CD14-positive monocyte (primary cell): ENCODE measurements at regions not wholly inside any gene's neighbourhood (a gene's known extent, or its start where the extent isn't known, plus 50 kb on each side); places are given as distances from the start of the nearest gene placed in this dataset.

ENCODE experiments used
- DNase-seq, 3 donors: peaks; one replicate each; pipeline ENCODE4 v3.0.0-alpha.2; 2011 to 2022
- H2AFZ ChIP-seq: 2 replicates; pipeline ENCODE4 v1.6.0; 2012; ENCODE audit warnings: mild to moderate bottlenecking, low read depth, low read length, inconsistent platforms; ENCODE audit not compliant: insufficient read depth, poor library complexity, severe bottlenecking
- H3K27ac ChIP-seq, 2 donors: 1 replicate in 1 of 2; 2 replicates in 1 of 2; pipeline ENCODE4 v1.5.1; 2012 to 2013; ENCODE audit warnings: low read length in 2 of 2, control low read depth in 1 of 2, inconsistent platforms in 1 of 2, low read depth in 1 of 2, mild to moderate bottlenecking in 1 of 2
- H3K27me3 ChIP-seq, 2 donors: one replicate each; pipeline versions ENCODE4 v1.6.0 to v1.6.1; 2011 to 2013; ENCODE audit warnings: low read length in 2 of 2; ENCODE audit not compliant: control insufficient read depth in 2 of 2, insufficient read depth in 2 of 2
- H3K36me3 ChIP-seq, 2 donors: replicated peaks in 1 of 2; 1 replicate in 1 of 2; 2 replicates in 1 of 2; pipeline versions ENCODE4 v1.5.1 to v1.6.1; 2012 to 2013; ENCODE audit warnings: low read length in 2 of 2, control low read depth in 1 of 2, inconsistent platforms in 1 of 2, mild to moderate bottlenecking in 1 of 2; ENCODE audit not compliant: insufficient read depth in 2 of 2, control insufficient read depth in 1 of 2
- H3K4me1 ChIP-seq, 2 donors: 1 replicate in 1 of 2; 2 replicates in 1 of 2; pipeline versions ENCODE4 v1.5.1 to v1.6.1; 2012 to 2013; ENCODE audit warnings: low read length in 2 of 2, control low read depth in 1 of 2, inconsistent platforms in 1 of 2, mild to moderate bottlenecking in 1 of 2, moderate library complexity in 1 of 2; ENCODE audit not compliant: insufficient read depth in 2 of 2, control insufficient read depth in 1 of 2
- H3K4me2 ChIP-seq: replicated peaks from 2 replicates; pipeline ENCODE3; 2012; ENCODE audit warnings: low read length, moderate library complexity, mild to moderate bottlenecking; ENCODE audit not compliant: poor library complexity, severe bottlenecking; ENCODE audit errors: extremely low read depth
- H3K4me3 ChIP-seq, 3 experiments: fragments of 200-600 bp in 1 of 3; sonication (generic) in 1 of 3; replicated peaks in 1 of 3; 1 replicate in 2 of 3; 2 replicates in 1 of 3; pipeline ENCODE4 v1.5.1; 2011 to 2013; ENCODE audit warnings: low read length in 3 of 3, mild to moderate bottlenecking in 3 of 3, control low read depth in 2 of 3, low read depth in 2 of 3, inconsistent platforms in 1 of 3, moderate library complexity in 1 of 3
- H3K79me2 ChIP-seq: 2 replicates; pipeline ENCODE4 v1.6.0; 2012; ENCODE audit warnings: mild to moderate bottlenecking, control low read depth, inconsistent platforms, low read length, moderate library complexity; ENCODE audit not compliant: insufficient read depth
- H3K9ac ChIP-seq: 2 replicates; pipeline ENCODE4 v1.6.0; 2017; ENCODE audit warnings: low read length, mild to moderate bottlenecking; ENCODE audit not compliant: insufficient read depth, poor library complexity, severe bottlenecking
- H3K9me3 ChIP-seq, 2 donors: replicated peaks in 1 of 2; 1 replicate in 1 of 2; 2 replicates in 1 of 2; pipeline versions ENCODE4 v1.5.1 to v1.6.1; 2012 to 2013; ENCODE audit warnings: low read length in 2 of 2, control low read depth in 1 of 2; ENCODE audit not compliant: control insufficient read depth in 1 of 2, insufficient read depth in 1 of 2
- H4K20me1 ChIP-seq: 2 replicates; pipeline ENCODE4 v1.6.0; 2012; ENCODE audit warnings: mild to moderate bottlenecking, low read length, control low read depth, moderate library complexity; ENCODE audit not compliant: insufficient read depth
- H3K27ac Mint-ChIP-seq, 7 donors: one replicate each; pipeline ENCODE4 v1.8.0; 2020; ENCODE audit warnings: mild to moderate bottlenecking in 7 of 7, mixed read lengths in 7 of 7, moderate library complexity in 6 of 7, inconsistent platforms in 2 of 7
- H3K27me3 Mint-ChIP-seq, 3 donors: one replicate each; pipeline ENCODE4 v1.8.0; 2021 to 2022; ENCODE audit warnings: low read depth in 3 of 3, mild to moderate bottlenecking in 3 of 3, mixed read lengths in 3 of 3, moderate library complexity in 3 of 3, inconsistent platforms in 1 of 3
- H3K36me3 Mint-ChIP-seq, 2 donors: one replicate each; pipeline ENCODE4 v1.8.0; 2020; ENCODE audit warnings: mixed read lengths in 2 of 2, inconsistent platforms in 1 of 2, mild to moderate bottlenecking in 1 of 2
- H3K4me1 Mint-ChIP-seq: one replicate; pipeline ENCODE4 v1.8.0; 2020; ENCODE audit warnings: mild to moderate bottlenecking, mixed read lengths
- H3K4me3 Mint-ChIP-seq, 2 donors: one replicate each; pipeline ENCODE4 v1.8.0; 2020; ENCODE audit warnings: mild to moderate bottlenecking in 2 of 2, mixed read lengths in 2 of 2, moderate library complexity in 1 of 2
- H3K9me3 Mint-ChIP-seq, 7 donors: one replicate each; pipeline ENCODE4 v1.8.0; 2020 to 2022; ENCODE audit warnings: mixed read lengths in 7 of 7, mild to moderate bottlenecking in 6 of 7, moderate library complexity in 6 of 7, inconsistent platforms in 2 of 7
- CTCF ChIP-seq: fragments of 200-600 bp; IDR thresholded peaks from one replicate; pipeline ENCODE4 v1.8.0; 2022; ENCODE audit warnings: antibody characterized with exemption, mild to moderate bottlenecking
- WGBS: methylation state at CpG from one replicate; pipeline ENCODE4 v1.1.5; 2013; ENCODE audit warnings: missing lambda C conversion rate; ENCODE audit not compliant: insufficient coverage; 5-methylcytosine and 5-hydroxymethylcytosine counted together
- intact Hi-C, 2 donors: fragments of 100-400 bp; cut with micrococcal nuclease; formaldehyde crosslinking; loops; one replicate each; pipeline versions ENCODE4 v1.15.0 to v1.15.1; 2023

- Histone ChIP-seq H3K4me2 (no peak overlapping the region), H3K27ac (no peak overlapping the region), H3K4me3 (no peak overlapping the region), H3K9ac (no peak overlapping the region), H4K20me1 (no peaks in the 10 kb centered on the region), H3K27me3 (no peaks in the 10 kb centered on the region), H3K4me1 (no peaks in the 10 kb centered on the region), H3K36me3 (no peaks in the 10 kb centered on the region), H2AFZ (no peak overlapping the region), H3K9me3 (peaks cover 13% of the 10 kb centered on the region in 2 donors), H3K79me2 (no peaks in the 10 kb centered on the region)
- Mint-ChIP-seq H3K4me1 (no peaks in the 10 kb centered on the region), H3K36me3 (no peaks in the 10 kb centered on the region), H3K4me3 (no peak overlapping the region), H3K9me3 (peaks cover 24 to 48% (median 29%) of the 10 kb centered on the region in 7 donors), H3K27me3 (peaks cover 0 to 3% (median 0%) of the 10 kb centered on the region in 3 donors), H3K27ac (no peak overlapping the region)
- intact Hi-C loops, result no loop called here
- no peak for DNase-seq
- TF ChIP-seq CTCF, result no peak
- WGBS, result 100% methylated on average over 4 of the region's 4 CpGs
These were observed 520.1 kb downstream of the BCL11A start for GRCh38 chr2:60033325-60033724.

GRCh38 chr2:60029566-60029883 lies 523.9 kb downstream of the BCL11A start:
- H3K4me3 Mint-ChIP-seq, result no peak overlapping the region
- H3K9me3 ChIP-seq, result peaks cover 4% of the 10 kb centered on the region in 2 donors
- no peak overlapping the region for H2AFZ ChIP-seq
- intact Hi-C loops, result no loop called here
- DNase-seq, result no peak
- no peaks in the 10 kb centered on the region for H4K20me1 ChIP-seq
- H3K27ac ChIP-seq, result no peak overlapping the region
- no peak overlapping the region for H3K27ac Mint-ChIP-seq
- TF ChIP-seq CTCF, result no peak
- H3K9me3 Mint-ChIP-seq, result peaks cover 7 to 29% (median 16%) of the 10 kb centered on the region in 7 donors
- peaks cover 0 to 1% (median 0%) of the 10 kb centered on the region in 3 donors for H3K27me3 Mint-ChIP-seq
- no peak overlapping the region for H3K4me2 ChIP-seq
- no peaks in the 10 kb centered on the region for H3K36me3 ChIP-seq
- no peak overlapping the region for H3K9ac ChIP-seq
- H3K4me1 Mint-ChIP-seq, result no peaks in the 10 kb centered on the region
- no peaks in the 10 kb centered on the region for H3K4me1 ChIP-seq
- no peaks in the 10 kb centered on the region for H3K27me3 ChIP-seq
- no peak overlapping the region for H3K4me3 ChIP-seq
- no peaks in the 10 kb centered on the region for H3K36me3 Mint-ChIP-seq
- no peaks in the 10 kb centered on the region for H3K79me2 ChIP-seq
- WGBS, result 100% methylated on average over 1 of the region's 1 CpG
